ENCODE measurements at regions not wholly inside any gene's neighbourhood (a gene's known extent, or its start where the extent isn't known, plus 50 kb on each side); places are given as distances from the start of the nearest gene placed in this dataset.
"Not testable (repeated sequence)": the region's sequence is repeated elsewhere in the genome, so short reads cannot be mapped to it uniquely, and the experiment has no call there.

DNA sequence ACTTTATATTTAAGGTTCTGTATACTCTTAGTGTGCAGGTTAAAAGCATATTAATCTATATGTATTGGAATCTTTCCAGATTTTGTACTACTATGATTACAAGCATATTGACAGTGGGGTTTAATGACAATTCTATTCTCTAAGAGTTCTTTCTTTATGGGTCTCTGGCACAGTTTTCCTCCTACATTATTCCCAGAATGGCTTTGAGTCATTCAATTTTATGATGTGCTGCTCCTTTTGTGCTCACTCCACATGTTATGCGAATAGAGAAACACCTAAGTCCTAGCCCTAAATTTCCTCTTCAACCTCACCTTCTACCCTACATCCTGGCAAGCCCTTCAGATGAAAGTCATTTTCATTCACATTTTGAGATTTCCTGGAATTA, 209.9 kb upstream of the DIAPH2 start:
- Histone ChIP-seq H3K36me3 (no peaks in the 10 kb centered on the region), H3K9me3 (no peaks in the 10 kb centered on the region), H3K4me1 (no peaks in the 10 kb centered on the region), H3K27me3 (no peaks in the 10 kb centered on the region), H3K4me3 (no peak overlapping the region), H3K27ac (replicated peaks in 1 of 4) (no peak overlapping the region)
- intact Hi-C loops (cut with DNase I), result no loop called here
- 93% methylated on average over 1 of the region's 1 CpG for WGBS
- TF ChIP-seq POLR2AphosphoS5 (IDR thresholded peaks at IDR 0.05), result no peak
- TF ChIP-seq EP300 (IDR thresholded peaks at IDR 0.05), result no peak
- TF ChIP-seq, protein P1, sequence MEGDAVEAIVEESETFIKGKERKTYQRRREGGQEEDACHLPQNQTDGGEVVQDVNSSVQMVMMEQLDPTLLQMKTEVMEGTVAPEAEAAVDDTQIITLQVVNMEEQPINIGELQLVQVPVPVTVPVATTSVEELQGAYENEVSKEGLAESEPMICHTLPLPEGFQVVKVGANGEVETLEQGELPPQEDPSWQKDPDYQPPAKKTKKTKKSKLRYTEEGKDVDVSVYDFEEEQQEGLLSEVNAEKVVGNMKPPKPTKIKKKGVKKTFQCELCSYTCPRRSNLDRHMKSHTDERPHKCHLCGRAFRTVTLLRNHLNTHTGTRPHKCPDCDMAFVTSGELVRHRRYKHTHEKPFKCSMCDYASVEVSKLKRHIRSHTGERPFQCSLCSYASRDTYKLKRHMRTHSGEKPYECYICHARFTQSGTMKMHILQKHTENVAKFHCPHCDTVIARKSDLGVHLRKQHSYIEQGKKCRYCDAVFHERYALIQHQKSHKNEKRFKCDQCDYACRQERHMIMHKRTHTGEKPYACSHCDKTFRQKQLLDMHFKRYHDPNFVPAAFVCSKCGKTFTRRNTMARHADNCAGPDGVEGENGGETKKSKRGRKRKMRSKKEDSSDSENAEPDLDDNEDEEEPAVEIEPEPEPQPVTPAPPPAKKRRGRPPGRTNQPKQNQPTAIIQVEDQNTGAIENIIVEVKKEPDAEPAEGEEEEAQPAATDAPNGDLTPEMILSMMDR (IDR thresholded peaks at IDR 0.05), result no peak
- TF ChIP-seq POLR2A (IDR thresholded peaks at IDR 0.05; ENCODE audit: low read depth), result no peak
- DNase-seq (ENCODE audit: extremely low spot score), result no peak

DNA sequence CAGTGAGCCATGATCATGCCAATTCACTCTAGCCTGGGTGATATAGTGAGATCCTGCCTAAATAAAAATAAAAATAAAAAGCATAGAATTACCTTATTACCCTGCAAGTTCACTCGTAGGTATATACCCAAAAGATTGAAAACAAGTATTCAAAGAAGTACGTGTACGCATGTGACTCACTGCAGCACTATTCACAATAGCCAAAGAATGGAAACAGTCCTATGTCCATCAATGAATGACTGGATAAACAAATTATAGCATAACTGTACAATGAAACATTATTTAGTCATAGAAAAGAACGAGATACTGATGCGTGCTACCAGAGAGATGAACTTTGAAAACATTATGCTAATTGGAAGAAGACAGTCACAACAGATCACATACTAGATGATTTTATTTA, 204.6 kb upstream of the DIAPH2 start:
- Histone ChIP-seq H3K27me3 (no peaks in the 10 kb centered on the region), H3K4me3 (no peak overlapping the region), H3K4me1 (no peaks in the 10 kb centered on the region), H3K9me3 (no peaks in the 10 kb centered on the region), H3K36me3 (no peaks in the 10 kb centered on the region), H3K27ac (replicated peaks in 1 of 4) (no peak overlapping the region)
- WGBS, result 42% methylated on average over 5 of the region's 5 CpGs
- no peak for DNase-seq (ENCODE audit: extremely low spot score)
- intact Hi-C loops (cut with DNase I), result no loop called here
- TF ChIP-seq POLR2A (IDR thresholded peaks at IDR 0.05; ENCODE audit: low read depth) (no peak), POLR2AphosphoS5 (IDR thresholded peaks at IDR 0.05) (no peak), EP300 (IDR thresholded peaks at IDR 0.05) (no peak)
- TF ChIP-seq, protein P1 (IDR thresholded peaks at IDR 0.05), result no peak

DNA sequence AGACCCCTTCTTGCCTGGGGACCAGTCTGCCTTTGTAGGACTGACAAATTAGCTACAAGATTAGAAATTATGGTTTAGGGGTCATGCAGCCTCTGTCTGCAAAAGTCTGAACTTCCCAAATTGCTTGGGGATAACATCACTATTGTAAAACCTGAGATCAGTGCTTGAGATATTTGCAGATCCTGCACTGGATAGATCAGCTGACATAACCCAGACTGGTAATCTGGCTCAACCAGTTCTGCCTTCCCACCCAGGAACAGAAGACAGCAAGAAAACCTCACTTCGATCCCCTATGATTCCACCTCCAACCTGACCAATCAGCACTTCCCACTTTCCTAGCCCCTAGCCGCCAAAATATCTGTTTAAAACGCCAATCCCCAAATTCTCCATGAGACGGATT, 202.8 kb upstream of the DIAPH2 start:
- intact Hi-C loops (cut with DNase I), result no loop called here
- Histone ChIP-seq H3K27me3 (no peaks in the 10 kb centered on the region), H3K36me3 (no peaks in the 10 kb centered on the region), H3K27ac (replicated peaks in 1 of 4) (no peak overlapping the region), H3K4me1 (no peaks in the 10 kb centered on the region), H3K9me3 (no peaks in the 10 kb centered on the region), H3K4me3 (no peak overlapping the region)
- WGBS, result 82% methylated on average over 4 of the region's 4 CpGs
- DNase-seq (ENCODE audit: extremely low spot score), result no peak
- no peak for TF ChIP-seq POLR2AphosphoS5 (IDR thresholded peaks at IDR 0.05)
- no peak for TF ChIP-seq EP300 (IDR thresholded peaks at IDR 0.05)
- TF ChIP-seq, protein P1 (IDR thresholded peaks at IDR 0.05), result no peak
- no peak for TF ChIP-seq POLR2A (IDR thresholded peaks at IDR 0.05; ENCODE audit: low read depth)

DNA sequence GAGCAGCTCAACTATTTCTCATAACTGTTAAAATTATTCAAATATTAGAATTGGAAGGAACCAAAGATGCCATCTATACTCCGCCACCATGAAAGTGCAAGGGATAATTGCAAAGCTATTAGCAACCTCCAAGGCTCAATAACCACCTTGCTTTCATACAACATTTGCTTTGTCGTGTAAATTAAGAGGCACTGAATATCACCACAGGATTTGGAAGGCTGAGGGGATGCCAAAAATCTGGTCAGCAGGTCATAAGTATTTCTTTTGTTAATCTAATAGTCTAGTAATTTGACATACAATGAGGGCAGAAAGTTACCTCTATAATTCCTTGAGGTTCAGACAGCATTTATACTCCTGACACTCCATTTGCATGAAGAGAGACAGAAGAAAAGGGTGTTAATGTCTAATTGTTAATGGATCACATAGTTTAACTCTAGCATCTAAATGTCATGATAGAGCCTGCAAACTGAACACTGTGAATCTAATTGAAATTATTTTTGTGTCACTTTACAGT, 200.9 kb upstream of the DIAPH2 start:
- intact Hi-C loops (cut with DNase I), result no loop called here
- DNase-seq (ENCODE audit: extremely low spot score), result no peak
- H3K36me3 ChIP-seq, result no peaks in the 10 kb centered on the region
- no peaks in the 10 kb centered on the region for H3K27me3 ChIP-seq
- WGBS, result 65% methylated on average over 2 of the region's 2 CpGs
- no peak overlapping the region for H3K27ac ChIP-seq (replicated peaks in 1 of 4)
- no peak for TF ChIP-seq POLR2A (IDR thresholded peaks at IDR 0.05; ENCODE audit: low read depth)
- no peak for TF ChIP-seq POLR2AphosphoS5 (IDR thresholded peaks at IDR 0.05)
- no peak for TF ChIP-seq EP300 (IDR thresholded peaks at IDR 0.05)
- TF ChIP-seq, protein P1 (IDR thresholded peaks at IDR 0.05), result no peak
- no peak overlapping the region for H3K4me3 ChIP-seq
- H3K9me3 ChIP-seq, result no peaks in the 10 kb centered on the region
- H3K4me1 ChIP-seq, result no peaks in the 10 kb centered on the region

DNA sequence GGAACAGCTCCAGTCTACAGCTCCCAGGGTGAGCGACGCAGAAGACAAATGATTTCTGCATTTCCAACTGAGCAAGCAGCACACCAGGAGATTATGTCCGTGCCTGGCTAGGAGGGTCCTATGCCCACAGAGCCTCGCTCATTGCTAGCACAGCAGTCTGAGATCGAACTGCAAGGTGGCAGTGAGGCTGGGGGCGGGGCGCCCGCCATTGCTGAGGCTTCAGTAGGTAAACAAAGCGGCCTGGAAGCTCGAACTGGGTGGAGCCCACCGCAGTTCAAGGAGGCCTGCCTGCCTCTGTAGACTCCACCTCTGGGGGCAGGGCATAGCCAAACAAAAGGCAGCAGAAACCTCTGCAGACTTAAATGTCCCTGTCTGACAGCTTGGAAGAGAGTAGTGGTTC, 198.0 kb upstream of the DIAPH2 start:
- H3K9me3 ChIP-seq, H3K4me3 ChIP-seq: not testable (repeated sequence)
- WGBS, result 81% methylated on average over 8 of the region's 11 CpGs

More for the DNA sequence above, 198.0 kb upstream of the DIAPH2 start:
- H3K27me3 ChIP-seq; H3K36me3 ChIP-seq; H3K27ac ChIP-seq (replicated peaks in 1 of 4); intact Hi-C loops (cut with DNase I); H3K4me1 ChIP-seq; DNase-seq (ENCODE audit: extremely low spot score): not testable (repeated sequence)

Data from esophagus muscularis mucosa (tissue), 4 donors.